ENCODE measurements at regions not wholly inside any gene's neighbourhood (a gene's known extent, or its start where the extent isn't known, plus 50 kb on each side); places are given as distances from the start of the nearest gene placed in this dataset.

DNA sequence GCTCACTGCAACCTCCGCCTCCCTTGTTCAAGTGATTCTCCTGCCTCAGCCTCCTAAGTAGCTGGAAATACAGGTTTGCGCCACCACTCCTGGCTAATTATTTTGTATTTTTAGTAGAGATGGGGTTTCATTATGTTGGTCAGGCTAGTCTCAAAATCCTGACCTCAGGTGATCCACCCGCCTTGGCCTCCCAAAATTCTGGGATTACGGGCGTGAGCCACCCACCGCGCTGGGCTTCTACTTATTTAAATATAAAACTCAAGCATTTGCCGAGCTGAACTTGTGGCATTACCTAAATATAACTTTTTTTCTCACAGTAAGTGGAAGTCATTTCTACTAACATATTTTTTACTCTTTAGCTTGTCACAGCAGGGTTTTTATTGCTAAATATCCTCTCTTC is 1356.3 kb upstream of the ACO1 start:
- TF ChIP-seq, protein P1, sequence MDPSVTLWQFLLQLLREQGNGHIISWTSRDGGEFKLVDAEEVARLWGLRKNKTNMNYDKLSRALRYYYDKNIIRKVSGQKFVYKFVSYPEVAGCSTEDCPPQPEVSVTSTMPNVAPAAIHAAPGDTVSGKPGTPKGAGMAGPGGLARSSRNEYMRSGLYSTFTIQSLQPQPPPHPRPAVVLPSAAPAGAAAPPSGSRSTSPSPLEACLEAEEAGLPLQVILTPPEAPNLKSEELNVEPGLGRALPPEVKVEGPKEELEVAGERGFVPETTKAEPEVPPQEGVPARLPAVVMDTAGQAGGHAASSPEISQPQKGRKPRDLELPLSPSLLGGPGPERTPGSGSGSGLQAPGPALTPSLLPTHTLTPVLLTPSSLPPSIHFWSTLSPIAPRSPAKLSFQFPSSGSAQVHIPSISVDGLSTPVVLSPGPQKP (IDR thresholded peaks at IDR 0.05; ENCODE audit: borderline replicate concordance, low read depth, low read length): no peak
- BruUV-seq (replicated peaks): no TSS peak
- no peak overlapping the region for H3K4me2 ChIP-seq (ENCODE audit: low read depth, low read length)
- H4K5ac ChIP-seq (ENCODE audit: low read depth, low read length): no peak overlapping the region
- H2BK15ac ChIP-seq (ENCODE audit: low read depth, low read length): no peak overlapping the region
- no peaks in the 10 kb centered on the region for H3K9me3 ChIP-seq (ENCODE audit: control insufficient read depth, insufficient read depth, low read length)
- no peaks in the 10 kb centered on the region for H3K27me3 ChIP-seq (ENCODE audit: control insufficient read depth, insufficient read depth, low read length)
- 60% methylated on average over 2 of the region's 8 CpGs; no CpG with 5 or more reads in 1 of the 2 experiments for WGBS, 2 experiments (ENCODE audit: extremely low coverage in 2 of 2, insufficient read length in 1 of 2)
- H3K79me1 ChIP-seq (ENCODE audit: low read depth in 1 of 2, low read length in 2 of 2): no peaks in the 10 kb centered on the region
- no peak overlapping the region for H3K4me3 ChIP-seq (ENCODE audit: insufficient read depth, low read depth, low read length)
- H3K36me3 ChIP-seq (ENCODE audit: control insufficient read depth, insufficient read depth, low read length): no peaks in the 10 kb centered on the region
- ChIA-PET POLR2A (ENCODE audit: unreplicated experiment) (no interaction called here), CTCF (no interaction called here)
- DNase-seq: no peak
- H3K27ac ChIP-seq (ENCODE audit: insufficient read depth, low read length): no peak overlapping the region
- ATAC-seq (ENCODE audit: low read depth): no peak
- no peak overlapping the region for H2AK5ac ChIP-seq (ENCODE audit: low read depth, low read length)
- no peak overlapping the region for H3K56ac ChIP-seq (ENCODE audit: extremely low read depth, insufficient read depth, low read length)
- no peak overlapping the region for H3K23ac ChIP-seq (ENCODE audit: low read depth, low read length)
- no peak overlapping the region for H2BK5ac ChIP-seq (ENCODE audit: low read depth, low read length, poor library complexity, severe bottlenecking)
- H2AK9ac ChIP-seq (replicated peaks; ENCODE audit: low read depth, low read length, poor library complexity): no peak overlapping the region
- H4K8ac ChIP-seq (ENCODE audit: low read depth in 2 of 2, low read length in 2 of 2): no peak overlapping the region
- no peak overlapping the region for H2AFZ ChIP-seq (replicated peaks; ENCODE audit: low read length, poor library complexity)
- no peaks in the 10 kb centered on the region for H3K9me1 ChIP-seq (ENCODE audit: insufficient read depth, low read length)
- H3K9ac ChIP-seq (ENCODE audit: low read depth, low read length): no peak overlapping the region
- no peak overlapping the region for H2BK20ac ChIP-seq (ENCODE audit: low read depth, low read length)
- H3K4me1 ChIP-seq (ENCODE audit: control insufficient read depth, insufficient read depth, low read length): no peaks in the 10 kb centered on the region
- no peak overlapping the region for H2BK120ac ChIP-seq (ENCODE audit: low read depth, low read length)
- in situ Hi-C loops (cut with MboI; ENCODE audit: low sequenced_read_pairs): no loop called here
- intact Hi-C loops (cut with micrococcal nuclease): no loop called here
- no peak overlapping the region for H3K18ac ChIP-seq (ENCODE audit: low read depth, low read length)
- H4K91ac ChIP-seq (ENCODE audit: insufficient read depth, low read depth, low read length): no peak overlapping the region
- dilution Hi-C loops (cut with HindIII; ENCODE audit: low sequenced_read_pairs, unreplicated experiment): no loop called here
- H4K20me1 ChIP-seq (ENCODE audit: insufficient read depth, low read length): no peaks in the 10 kb centered on the region
- H3K4ac ChIP-seq (ENCODE audit: low read depth, low read length): no peak overlapping the region
- H3K14ac ChIP-seq (replicated peaks; ENCODE audit: low read depth, low read length): no peak overlapping the region
